ENCODE measurements at regions not wholly inside any gene's neighbourhood (a gene's known extent, or its start where the extent isn't known, plus 50 kb on each side); places are given as distances from the start of the nearest gene placed in this dataset.

- Histone ChIP-seq H3K9me3 (ENCODE audit: control insufficient read depth in 3 of 3, low read length in 3 of 3) (no peaks in the 10 kb centered on the region), H3K9ac (ENCODE audit: low read depth in 1 of 3, low read length in 3 of 3) (no peak overlapping the region), H3K4me3 (ENCODE audit: low read length in 3 of 3) (no peak overlapping the region), H3K27me3 (ENCODE audit: control insufficient read depth in 3 of 3, insufficient read depth in 3 of 3, low read length in 3 of 3) (peaks cover 0 to 7% (median 0%) of the 10 kb centered on the region in 3 donors), H3K4me1 (ENCODE audit: control insufficient read depth in 3 of 3, insufficient read depth in 3 of 3, low read length in 3 of 3) (no peaks in the 10 kb centered on the region), H3K27ac (ENCODE audit: low read depth, low read length) (no peak overlapping the region), H3K36me3 (ENCODE audit: control insufficient read depth in 3 of 3, insufficient read depth in 3 of 3, low read length in 3 of 3) (no peaks in the 10 kb centered on the region)
These were observed 908.2 kb downstream of the TSN start for GRCh38 chr2:122663620-122664019.

GRCh38 chr2:122669627-122670026, 914.2 kb downstream of the TSN start:
- no peaks in the 10 kb centered on the region for H3K27me3 ChIP-seq (ENCODE audit: control insufficient read depth in 3 of 3, insufficient read depth in 3 of 3, low read length in 3 of 3)
- H3K9me3 ChIP-seq (ENCODE audit: control insufficient read depth in 3 of 3, low read length in 3 of 3) = no peaks in the 10 kb centered on the region
- no peak overlapping the region for H3K9ac ChIP-seq (ENCODE audit: low read depth in 1 of 3, low read length in 3 of 3)
- H3K27ac ChIP-seq (ENCODE audit: low read depth, low read length) = no peak overlapping the region
- H3K36me3 ChIP-seq (ENCODE audit: control insufficient read depth in 3 of 3, insufficient read depth in 3 of 3, low read length in 3 of 3) = no peaks in the 10 kb centered on the region
- no peak overlapping the region for H3K4me3 ChIP-seq (ENCODE audit: low read length in 3 of 3)
- H3K4me1 ChIP-seq (ENCODE audit: control insufficient read depth in 3 of 3, insufficient read depth in 3 of 3, low read length in 3 of 3) = no peaks in the 10 kb centered on the region

GRCh38 chr2:122670897-122671296, 915.4 kb downstream of the TSN start:
- H3K27ac ChIP-seq (ENCODE audit: low read depth, low read length) = no peak overlapping the region
- H3K9ac ChIP-seq (ENCODE audit: low read depth in 1 of 3, low read length in 3 of 3) = no peak overlapping the region
- H3K36me3 ChIP-seq (ENCODE audit: control insufficient read depth in 3 of 3, insufficient read depth in 3 of 3, low read length in 3 of 3) = no peaks in the 10 kb centered on the region

GRCh38 chr2:122680662-122681061, 925.2 kb downstream of the TSN start:
- H3K27me3 ChIP-seq (ENCODE audit: control insufficient read depth in 3 of 3, insufficient read depth in 3 of 3, low read length in 3 of 3) = no peaks in the 10 kb centered on the region
- no peak overlapping the region for H3K9ac ChIP-seq (ENCODE audit: low read depth in 1 of 3, low read length in 3 of 3)

More at GRCh38 chr2:122670897-122671296, 915.4 kb downstream of the TSN start:
- no peaks in the 10 kb centered on the region for H3K9me3 ChIP-seq (ENCODE audit: control insufficient read depth in 3 of 3, low read length in 3 of 3)
- no peak overlapping the region for H3K4me3 ChIP-seq (ENCODE audit: low read length in 3 of 3)
- no peaks in the 10 kb centered on the region for H3K27me3 ChIP-seq (ENCODE audit: control insufficient read depth in 3 of 3, insufficient read depth in 3 of 3, low read length in 3 of 3)
- no peaks in the 10 kb centered on the region for H3K4me1 ChIP-seq (ENCODE audit: control insufficient read depth in 3 of 3, insufficient read depth in 3 of 3, low read length in 3 of 3)

GRCh38 chr2:122681626-122682025, 926.2 kb downstream of the TSN start:
- no peak overlapping the region for H3K9ac ChIP-seq (ENCODE audit: low read depth in 1 of 3, low read length in 3 of 3)
- no peak overlapping the region for H3K27ac ChIP-seq (ENCODE audit: low read depth, low read length)
- no peak overlapping the region for H3K4me3 ChIP-seq (ENCODE audit: low read length in 3 of 3)
- H3K9me3 ChIP-seq (ENCODE audit: control insufficient read depth in 3 of 3, low read length in 3 of 3) = no peaks in the 10 kb centered on the region
- no peaks in the 10 kb centered on the region for H3K4me1 ChIP-seq (ENCODE audit: control insufficient read depth in 3 of 3, insufficient read depth in 3 of 3, low read length in 3 of 3)
- H3K36me3 ChIP-seq (ENCODE audit: control insufficient read depth in 3 of 3, insufficient read depth in 3 of 3, low read length in 3 of 3) = no peaks in the 10 kb centered on the region
- H3K27me3 ChIP-seq (ENCODE audit: control insufficient read depth in 3 of 3, insufficient read depth in 3 of 3, low read length in 3 of 3) = no peaks in the 10 kb centered on the region

More at GRCh38 chr2:122680662-122681061, 925.2 kb downstream of the TSN start:
- Histone ChIP-seq H3K4me1 (ENCODE audit: control insufficient read depth in 3 of 3, insufficient read depth in 3 of 3, low read length in 3 of 3) (no peaks in the 10 kb centered on the region), H3K27ac (ENCODE audit: low read depth, low read length) (no peak overlapping the region), H3K36me3 (ENCODE audit: control insufficient read depth in 3 of 3, insufficient read depth in 3 of 3, low read length in 3 of 3) (no peaks in the 10 kb centered on the region), H3K9me3 (ENCODE audit: control insufficient read depth in 3 of 3, low read length in 3 of 3) (no peaks in the 10 kb centered on the region), H3K4me3 (ENCODE audit: low read length in 3 of 3) (no peak overlapping the region)

- no peak overlapping the region for H3K27ac ChIP-seq (ENCODE audit: low read depth, low read length)
- H3K4me3 ChIP-seq (ENCODE audit: low read length in 3 of 3) = no peak overlapping the region
- H3K36me3 ChIP-seq (ENCODE audit: control insufficient read depth in 3 of 3, insufficient read depth in 3 of 3, low read length in 3 of 3) = no peaks in the 10 kb centered on the region
- H3K4me1 ChIP-seq (ENCODE audit: control insufficient read depth in 3 of 3, insufficient read depth in 3 of 3, low read length in 3 of 3) = no peaks in the 10 kb centered on the region
- H3K9me3 ChIP-seq (ENCODE audit: control insufficient read depth in 3 of 3, low read length in 3 of 3) = no peaks in the 10 kb centered on the region
- no peaks in the 10 kb centered on the region for H3K27me3 ChIP-seq (ENCODE audit: control insufficient read depth in 3 of 3, insufficient read depth in 3 of 3, low read length in 3 of 3)
- H3K9ac ChIP-seq (ENCODE audit: low read depth in 1 of 3, low read length in 3 of 3) = no peak overlapping the region
These were observed 926.9 kb downstream of the TSN start for GRCh38 chr2:122682356-122682755.

- Histone ChIP-seq H3K27ac (ENCODE audit: low read depth, low read length) (no peak overlapping the region), H3K9ac (ENCODE audit: low read depth in 1 of 3, low read length in 3 of 3) (no peak overlapping the region), H3K4me3 (ENCODE audit: low read length in 3 of 3) (no peak overlapping the region), H3K9me3 (ENCODE audit: control insufficient read depth in 3 of 3, low read length in 3 of 3) (no peaks in the 10 kb centered on the region), H3K4me1 (ENCODE audit: control insufficient read depth in 3 of 3, insufficient read depth in 3 of 3, low read length in 3 of 3) (no peaks in the 10 kb centered on the region), H3K36me3 (ENCODE audit: control insufficient read depth in 3 of 3, insufficient read depth in 3 of 3, low read length in 3 of 3) (no peaks in the 10 kb centered on the region), H3K27me3 (ENCODE audit: control insufficient read depth in 3 of 3, insufficient read depth in 3 of 3, low read length in 3 of 3) (no peaks in the 10 kb centered on the region)
These were observed 927.6 kb downstream of the TSN start for GRCh38 chr2:122683018-122683417.

- Histone ChIP-seq H3K27ac (ENCODE audit: low read depth, low read length) (no peak overlapping the region), H3K36me3 (ENCODE audit: control insufficient read depth in 3 of 3, insufficient read depth in 3 of 3, low read length in 3 of 3) (no peaks in the 10 kb centered on the region), H3K4me3 (ENCODE audit: low read length in 3 of 3) (no peak overlapping the region), H3K9me3 (ENCODE audit: control insufficient read depth in 3 of 3, low read length in 3 of 3) (no peaks in the 10 kb centered on the region), H3K27me3 (ENCODE audit: control insufficient read depth in 3 of 3, insufficient read depth in 3 of 3, low read length in 3 of 3) (no peaks in the 10 kb centered on the region), H3K9ac (ENCODE audit: low read depth in 1 of 3, low read length in 3 of 3) (no peak overlapping the region), H3K4me1 (ENCODE audit: control insufficient read depth in 3 of 3, insufficient read depth in 3 of 3, low read length in 3 of 3) (no peaks in the 10 kb centered on the region)
These were observed 937.1 kb downstream of the TSN start for GRCh38 chr2:122692400-122693083.

GRCh38 chr2:122697415-122697814, 942.0 kb downstream of the TSN start:
- Histone ChIP-seq H3K9me3 (ENCODE audit: control insufficient read depth in 3 of 3, low read length in 3 of 3) (no peaks in the 10 kb centered on the region), H3K36me3 (ENCODE audit: control insufficient read depth in 3 of 3, insufficient read depth in 3 of 3, low read length in 3 of 3) (no peaks in the 10 kb centered on the region), H3K4me3 (ENCODE audit: low read length in 3 of 3) (no peak overlapping the region), H3K4me1 (ENCODE audit: control insufficient read depth in 3 of 3, insufficient read depth in 3 of 3, low read length in 3 of 3) (no peaks in the 10 kb centered on the region), H3K27me3 (ENCODE audit: control insufficient read depth in 3 of 3, insufficient read depth in 3 of 3, low read length in 3 of 3) (no peaks in the 10 kb centered on the region), H3K27ac (ENCODE audit: low read depth, low read length) (no peak overlapping the region), H3K9ac (ENCODE audit: low read depth in 1 of 3, low read length in 3 of 3) (no peak overlapping the region)

- Histone ChIP-seq H3K4me3 (ENCODE audit: low read length in 3 of 3) (no peak overlapping the region), H3K4me1 (ENCODE audit: control insufficient read depth in 3 of 3, insufficient read depth in 3 of 3, low read length in 3 of 3) (no peaks in the 10 kb centered on the region), H3K36me3 (ENCODE audit: control insufficient read depth in 3 of 3, insufficient read depth in 3 of 3, low read length in 3 of 3) (no peaks in the 10 kb centered on the region), H3K9ac (ENCODE audit: low read depth in 1 of 3, low read length in 3 of 3) (no peak overlapping the region), H3K27ac (ENCODE audit: low read depth, low read length) (no peak overlapping the region), H3K9me3 (ENCODE audit: control insufficient read depth in 3 of 3, low read length in 3 of 3) (no peaks in the 10 kb centered on the region), H3K27me3 (ENCODE audit: control insufficient read depth in 3 of 3, insufficient read depth in 3 of 3, low read length in 3 of 3) (no peaks in the 10 kb centered on the region)
These were observed 948.2 kb downstream of the TSN start for GRCh38 chr2:122703676-122704075.

Data from skeletal muscle tissue (tissue), 3 donors.